Activated T-helper 17 cell treated with anti-CD3 and anti-CD28 coated beads, Interleukin-2, amount 50 U/mL, for 72 hours (primary cell): ENCODE measurements at regions not wholly inside any gene's neighbourhood (a gene's known extent, or its start where the extent isn't known, plus 50 kb on each side); places are given as distances from the start of the nearest gene placed in this dataset.

ENCODE experiments used
- ATAC-seq: fragments of 150-1000 bp; cut with Tn5 transposase; replicated peaks from 2 replicates; pipeline ENCODE4 v1.10.0; 2021; ENCODE audit warnings: mild to moderate bottlenecking, moderate library complexity
- H3K27ac Mint-ChIP-seq: one replicate; pipeline ENCODE4 v1.8.0; 2022; ENCODE audit warnings: mixed read lengths
- H3K27me3 Mint-ChIP-seq: one replicate; pipeline ENCODE4 v1.8.0; 2022; ENCODE audit warnings: mixed read lengths
- H3K36me3 Mint-ChIP-seq: one replicate; pipeline ENCODE4 v1.8.0; 2022; ENCODE audit warnings: low read depth, mild to moderate bottlenecking, mixed read lengths
- H3K4me1 Mint-ChIP-seq: one replicate; pipeline ENCODE4 v1.8.0; 2022; ENCODE audit warnings: mixed read lengths
- H3K4me3 Mint-ChIP-seq: one replicate; pipeline ENCODE4 v1.8.0; 2022; ENCODE audit warnings: mild to moderate bottlenecking, mixed read lengths
- H3K9me3 Mint-ChIP-seq: one replicate; pipeline ENCODE4 v1.8.0; 2022; ENCODE audit warnings: mixed read lengths

DNA sequence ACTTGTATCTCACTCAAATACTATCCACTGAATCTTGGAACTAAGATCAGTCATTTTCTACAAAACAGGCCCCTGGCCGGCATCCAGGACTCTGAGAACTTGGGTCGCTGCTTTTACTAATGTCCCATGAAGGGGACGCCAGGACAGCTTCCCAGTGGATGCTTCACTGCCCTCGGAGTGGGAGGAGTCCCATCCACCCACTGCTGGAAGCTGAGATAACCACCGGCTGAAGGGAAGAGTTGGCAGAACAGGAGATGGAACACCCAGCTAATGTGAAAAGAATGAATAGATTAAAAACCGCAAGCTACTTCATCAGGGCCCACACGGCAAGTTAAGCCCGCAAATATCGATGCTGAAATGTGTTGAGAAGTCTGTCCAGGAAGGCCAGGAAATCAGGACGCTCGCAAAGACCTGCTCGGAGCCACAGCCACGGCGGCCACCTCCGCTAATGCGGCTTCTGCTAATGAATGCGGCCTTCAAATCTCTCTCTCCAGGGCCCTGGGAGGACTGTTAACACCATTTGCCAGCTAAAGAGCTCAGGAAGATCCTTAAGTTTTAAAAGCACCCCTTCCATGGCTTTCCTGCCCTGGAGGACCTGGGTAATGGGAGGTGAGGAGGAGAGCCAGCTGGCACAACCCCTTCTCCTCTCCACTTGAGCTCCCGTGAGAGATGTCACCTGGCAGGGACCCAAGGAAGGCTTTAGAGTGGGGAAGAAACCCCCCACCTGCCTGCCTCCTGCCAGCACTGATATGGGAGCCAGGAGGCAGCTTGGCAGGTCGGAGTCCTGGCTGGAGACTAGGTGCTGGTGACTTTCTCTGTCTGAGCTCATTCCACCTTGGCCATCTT lies 226.6 kb upstream of the RPL38 start:
- H3K27me3 Mint-ChIP-seq: peaks cover 24% of the 10 kb centered on the region
- no peaks in the 10 kb centered on the region for H3K4me1 Mint-ChIP-seq
- H3K27ac Mint-ChIP-seq: no peak overlapping the region
- H3K4me3 Mint-ChIP-seq: no peak overlapping the region
- ATAC-seq: no peak
- no peaks in the 10 kb centered on the region for H3K36me3 Mint-ChIP-seq
- H3K9me3 Mint-ChIP-seq: no peaks in the 10 kb centered on the region

DNA sequence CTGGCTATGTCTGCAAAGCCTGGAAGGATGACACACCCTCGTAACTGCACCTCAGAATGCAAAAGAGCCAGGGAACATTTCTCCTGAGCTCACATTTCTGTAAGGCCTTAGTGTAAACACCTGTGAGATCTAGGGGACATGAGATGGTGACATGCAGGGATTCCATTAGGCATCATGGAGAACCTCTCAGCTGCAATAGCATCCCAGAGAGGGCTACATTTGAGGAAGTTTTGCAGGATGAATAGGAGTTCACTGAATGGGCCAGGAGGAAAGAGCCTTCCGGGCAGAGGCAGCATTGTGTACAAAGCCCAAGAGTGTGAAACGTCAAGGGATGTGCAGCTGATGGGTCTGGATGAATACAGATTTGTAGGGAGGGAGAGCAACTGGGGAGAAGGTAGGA lies 223.0 kb upstream of the RPL38 start:
- no peak overlapping the region for H3K27ac Mint-ChIP-seq
- H3K4me1 Mint-ChIP-seq: peaks cover 12% of the 10 kb centered on the region
- no peaks in the 10 kb centered on the region for H3K36me3 Mint-ChIP-seq
- H3K9me3 Mint-ChIP-seq: no peaks in the 10 kb centered on the region
- peaks cover 25% of the 10 kb centered on the region for H3K27me3 Mint-ChIP-seq
- ATAC-seq: no peak
- H3K4me3 Mint-ChIP-seq: no peak overlapping the region

DNA sequence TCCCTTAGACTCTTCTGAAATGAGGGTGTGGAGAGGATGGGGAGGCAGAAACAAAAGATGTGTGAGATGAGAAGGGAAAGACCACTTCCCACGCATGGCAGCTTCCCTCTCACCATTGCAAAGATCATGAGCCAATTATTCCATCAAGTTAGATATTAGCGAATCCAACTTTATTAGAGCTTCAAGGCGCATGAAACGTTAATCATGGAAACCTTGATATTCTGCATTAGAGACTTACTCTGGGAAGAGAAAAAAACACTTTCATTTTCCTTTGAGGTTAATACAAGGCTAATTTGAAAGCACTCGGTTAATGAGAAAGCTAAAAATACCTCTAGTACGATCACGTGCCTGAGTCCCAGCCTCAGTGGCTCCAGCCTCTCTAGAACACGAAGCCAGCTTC lies 220.6 kb upstream of the RPL38 start:
- ATAC-seq: no peak
- Mint-ChIP-seq H3K4me1 (peaks cover 12% of the 10 kb centered on the region), H3K9me3 (no peaks in the 10 kb centered on the region), H3K27ac (no peak overlapping the region), H3K27me3 (peaks cover 15% of the 10 kb centered on the region), H3K4me3 (no peak overlapping the region), H3K36me3 (no peaks in the 10 kb centered on the region)

DNA sequence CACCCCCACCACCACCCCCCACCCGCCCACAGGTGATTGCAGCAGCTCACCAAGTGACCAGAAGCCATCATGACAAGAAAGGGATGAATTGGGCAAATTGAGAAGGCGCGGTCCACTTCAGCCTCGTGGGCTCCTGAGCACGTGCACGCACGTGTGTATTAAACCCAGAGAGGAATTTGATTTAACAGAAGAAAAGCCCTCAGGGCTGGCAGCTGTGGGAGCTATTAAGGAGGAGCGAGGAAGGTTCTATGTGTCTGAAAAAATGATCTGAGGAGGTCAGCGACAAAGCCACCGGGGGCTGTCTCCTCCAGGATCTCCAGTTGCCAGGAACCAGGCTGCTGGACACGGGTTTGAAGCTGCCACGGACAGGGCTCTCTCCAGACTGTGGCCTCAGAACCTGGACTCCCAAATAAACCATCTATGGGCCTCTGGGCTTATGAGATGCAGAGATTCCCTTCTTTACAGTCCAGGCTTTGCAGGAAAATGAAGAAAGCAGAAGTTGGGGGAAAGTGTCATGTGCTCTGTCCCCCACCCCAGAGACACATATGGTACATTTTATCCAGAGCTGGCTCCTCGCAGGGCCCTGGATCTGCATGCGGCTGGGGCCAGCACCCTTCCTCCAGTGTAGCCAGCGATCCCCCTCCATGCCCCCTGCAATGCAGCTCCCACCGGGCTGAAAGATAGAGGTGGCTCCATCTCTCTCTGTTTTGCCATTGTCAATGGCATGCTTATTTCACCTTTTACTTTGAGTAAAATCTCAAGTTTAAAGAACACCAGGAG lies 219.7 kb upstream of the RPL38 start:
- peaks cover 15% of the 10 kb centered on the region for H3K27me3 Mint-ChIP-seq
- ATAC-seq: no peak

DNA sequence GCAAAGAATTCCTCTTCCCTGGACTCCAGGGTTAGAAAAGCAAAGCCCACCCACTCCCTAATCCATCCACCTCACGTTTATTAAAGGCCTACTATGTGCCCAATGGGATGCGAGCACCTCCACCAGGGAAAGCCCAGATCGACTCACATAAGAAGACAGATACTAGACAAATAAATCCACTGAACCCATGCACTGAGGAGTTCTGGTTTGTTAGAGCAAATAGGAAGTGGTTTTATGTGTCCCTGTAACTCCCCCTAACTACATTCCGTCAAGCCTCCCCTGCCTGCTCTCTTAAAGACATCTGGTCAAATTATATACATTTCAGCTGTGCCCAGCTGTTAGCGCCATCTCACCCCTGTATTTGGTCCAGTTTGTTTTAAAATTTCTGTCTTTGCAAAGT lies 218.5 kb upstream of the RPL38 start:
- H3K4me1 Mint-ChIP-seq: peaks cover 12% of the 10 kb centered on the region
- no peak overlapping the region for H3K27ac Mint-ChIP-seq
- no peak for ATAC-seq
- H3K9me3 Mint-ChIP-seq: no peaks in the 10 kb centered on the region
- no peak overlapping the region for H3K4me3 Mint-ChIP-seq
- H3K27me3 Mint-ChIP-seq: peaks cover 11% of the 10 kb centered on the region
- no peaks in the 10 kb centered on the region for H3K36me3 Mint-ChIP-seq

More for the DNA sequence above, 219.7 kb upstream of the RPL38 start:
- Mint-ChIP-seq H3K4me1 (peaks cover 12% of the 10 kb centered on the region), H3K36me3 (no peaks in the 10 kb centered on the region), H3K9me3 (no peaks in the 10 kb centered on the region), H3K27ac (no peak overlapping the region), H3K4me3 (no peak overlapping the region)

DNA sequence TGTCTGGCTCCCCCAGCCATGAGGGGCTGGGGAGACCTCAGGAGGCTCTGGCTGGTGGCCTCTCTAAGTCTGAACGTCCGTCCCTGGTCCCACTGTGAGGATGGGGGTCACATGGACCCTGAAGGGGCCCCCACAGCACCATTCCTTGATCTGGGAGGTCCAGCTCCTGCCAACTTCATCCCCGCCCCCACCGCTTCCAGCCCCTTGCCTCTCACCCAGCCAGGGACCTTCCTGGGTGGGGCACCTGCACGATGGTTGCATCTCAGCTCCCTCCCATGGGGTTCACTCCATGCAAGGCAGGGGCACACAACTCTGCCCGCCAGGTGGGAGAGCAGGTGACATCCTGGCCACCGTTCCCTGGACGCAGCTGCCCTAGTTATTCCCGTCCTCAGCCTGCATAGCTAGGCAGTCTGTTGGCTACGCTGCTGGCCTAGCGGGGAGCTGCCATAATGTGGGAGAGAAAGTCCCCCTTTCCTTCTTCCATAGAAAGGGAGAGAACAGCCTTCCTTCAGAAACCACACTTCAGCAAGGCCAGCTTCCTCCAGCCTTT lies 217.9 kb upstream of the RPL38 start:
- Mint-ChIP-seq H3K9me3 (no peaks in the 10 kb centered on the region), H3K36me3 (no peaks in the 10 kb centered on the region), H3K4me3 (no peak overlapping the region), H3K27me3 (peaks cover 9% of the 10 kb centered on the region), H3K4me1 (peaks cover 12% of the 10 kb centered on the region), H3K27ac (no peak overlapping the region)
- no peak for ATAC-seq

DNA sequence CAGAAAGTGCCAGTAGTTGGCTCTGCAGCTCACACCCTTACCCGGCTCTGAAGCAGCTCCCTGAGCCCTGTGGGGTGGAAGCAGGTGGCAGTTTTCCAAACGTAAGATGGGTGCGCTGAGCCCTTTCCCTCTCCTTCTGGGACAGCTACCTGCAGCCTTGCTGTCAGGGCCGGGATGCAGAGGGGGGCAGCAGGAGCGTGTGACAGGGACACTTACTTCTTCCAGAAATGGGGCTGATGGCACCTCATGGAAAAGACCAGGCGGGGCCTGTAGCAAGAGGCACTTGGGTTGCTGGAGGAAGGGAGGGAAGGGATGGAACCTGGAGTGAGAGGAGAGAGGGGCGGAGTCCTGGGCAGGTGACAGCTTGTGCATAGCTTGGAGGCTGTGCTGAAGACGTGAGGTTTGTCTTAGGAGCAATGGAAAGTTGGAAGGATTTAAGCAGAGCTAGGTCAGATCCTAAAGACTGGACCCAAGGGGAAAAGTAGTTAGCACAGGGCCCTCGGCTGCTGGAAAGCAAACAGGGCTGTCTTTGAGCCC lies 216.8 kb upstream of the RPL38 start:
- H3K4me1 Mint-ChIP-seq: peaks cover 12% of the 10 kb centered on the region
- ATAC-seq: no peak

DNA sequence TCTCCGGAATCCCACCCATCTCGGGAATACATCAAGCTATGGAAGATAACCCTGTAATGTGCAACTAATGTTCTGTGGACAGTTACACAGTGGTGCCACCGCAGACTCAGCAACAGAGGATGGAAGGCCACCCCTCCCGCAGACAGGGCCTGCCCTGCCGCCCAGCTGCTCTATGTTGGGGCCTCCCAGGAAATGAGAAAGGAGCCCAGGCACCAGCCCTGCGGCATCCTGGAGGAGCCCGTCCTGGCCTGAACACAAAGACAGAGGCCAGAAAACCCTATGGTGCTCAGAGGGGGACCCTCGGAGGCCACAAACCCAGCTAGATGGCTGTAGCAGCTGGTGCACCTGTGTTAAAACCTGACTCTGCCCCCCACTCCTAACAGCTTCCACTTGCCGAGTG lies 216.1 kb upstream of the RPL38 start:
- Mint-ChIP-seq H3K4me3 (no peak overlapping the region), H3K9me3 (no peaks in the 10 kb centered on the region), H3K36me3 (no peaks in the 10 kb centered on the region), H3K27ac (no peak overlapping the region), H3K27me3 (peaks cover 7% of the 10 kb centered on the region), H3K4me1 (peaks cover 12% of the 10 kb centered on the region)
- no peak for ATAC-seq

More for the DNA sequence above, 216.8 kb upstream of the RPL38 start:
- H3K27me3 Mint-ChIP-seq: peaks cover 7% of the 10 kb centered on the region
- no peak overlapping the region for H3K4me3 Mint-ChIP-seq
- no peaks in the 10 kb centered on the region for H3K9me3 Mint-ChIP-seq
- no peaks in the 10 kb centered on the region for H3K36me3 Mint-ChIP-seq
- no peak overlapping the region for H3K27ac Mint-ChIP-seq

DNA sequence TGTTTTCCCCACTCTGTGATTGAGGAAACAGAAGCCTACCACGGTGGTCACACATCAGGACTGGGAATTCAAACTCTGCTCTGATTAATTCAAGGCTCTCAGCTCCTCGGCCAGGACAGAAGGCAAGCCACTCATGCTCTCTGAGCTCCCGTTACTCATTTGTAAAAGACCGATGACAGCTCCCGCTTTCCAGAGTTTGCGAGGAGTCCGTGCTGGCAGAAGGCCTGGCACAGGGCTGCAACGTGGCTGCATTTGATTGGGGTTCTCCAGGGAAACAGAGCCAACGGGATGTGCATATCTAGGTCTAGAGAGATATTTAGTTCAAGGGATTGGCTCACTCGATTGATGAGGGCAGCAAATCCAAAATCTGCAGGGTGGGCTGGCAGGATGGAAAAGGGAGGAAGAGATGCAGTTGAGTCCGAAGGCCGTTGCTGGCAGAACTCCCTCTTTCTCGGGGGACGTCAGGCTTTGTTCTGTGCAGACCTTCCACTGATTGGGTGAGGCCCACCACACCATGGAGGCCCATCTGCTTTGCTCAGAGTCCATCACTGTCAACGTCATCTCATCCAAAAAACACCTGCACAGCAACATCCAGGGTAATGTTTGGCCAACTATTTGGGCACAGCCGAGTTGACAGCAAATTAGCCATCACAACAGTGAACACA lies 215.5 kb upstream of the RPL38 start:
- Mint-ChIP-seq H3K4me3 (no peak overlapping the region), H3K27me3 (peaks cover 2% of the 10 kb centered on the region), H3K36me3 (no peaks in the 10 kb centered on the region), H3K27ac (no peak overlapping the region), H3K4me1 (peaks cover 8% of the 10 kb centered on the region), H3K9me3 (no peaks in the 10 kb centered on the region)
- ATAC-seq: no peak

DNA sequence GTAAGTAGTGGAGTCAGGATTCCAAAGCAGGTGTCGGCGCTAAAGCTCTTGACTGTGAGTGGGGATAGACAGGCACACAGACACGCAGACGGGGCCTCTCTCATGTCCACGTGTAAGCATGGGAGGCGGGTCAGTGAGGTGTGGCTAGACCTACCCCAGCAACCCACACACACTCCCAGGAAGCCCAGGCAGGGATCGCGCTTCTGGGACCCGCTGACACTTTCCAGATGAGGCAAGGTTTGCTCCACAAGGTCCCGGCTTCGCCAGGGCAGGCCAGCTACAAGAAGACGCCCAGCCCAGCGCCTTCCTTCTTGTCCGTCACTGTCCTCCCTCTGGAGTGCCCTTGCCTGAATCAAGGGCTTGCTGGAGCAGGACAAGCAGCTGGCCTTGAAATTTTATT lies 213.8 kb upstream of the RPL38 start:
- no peak overlapping the region for H3K27ac Mint-ChIP-seq
- no peak overlapping the region for H3K4me3 Mint-ChIP-seq
- peaks cover 3% of the 10 kb centered on the region for H3K27me3 Mint-ChIP-seq

DNA sequence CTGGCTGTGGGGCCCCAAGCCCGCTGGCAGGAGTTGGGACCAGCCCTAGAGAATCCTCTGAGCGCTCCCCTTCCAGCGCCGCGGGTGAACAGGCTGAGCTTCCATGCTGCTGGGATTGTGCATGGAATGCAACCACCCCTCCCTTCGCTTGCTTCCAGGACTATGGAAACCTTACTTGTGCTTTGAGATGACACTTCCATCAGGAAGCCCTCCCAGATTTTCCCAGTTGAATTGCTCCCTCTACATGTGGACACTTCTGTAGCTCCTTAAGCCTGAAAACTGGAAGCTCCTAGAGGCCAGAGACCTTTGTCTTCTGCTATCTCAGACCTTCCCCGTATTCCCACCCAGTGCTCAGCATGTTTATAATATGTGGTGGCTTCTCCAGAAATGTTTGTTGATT lies 213.2 kb upstream of the RPL38 start:
- no peak overlapping the region for H3K4me3 Mint-ChIP-seq

More for the DNA sequence above, 213.8 kb upstream of the RPL38 start:
- ATAC-seq: no peak
- H3K4me1 Mint-ChIP-seq: peaks cover 5% of the 10 kb centered on the region
- H3K9me3 Mint-ChIP-seq: no peaks in the 10 kb centered on the region
- H3K36me3 Mint-ChIP-seq: no peaks in the 10 kb centered on the region

DNA sequence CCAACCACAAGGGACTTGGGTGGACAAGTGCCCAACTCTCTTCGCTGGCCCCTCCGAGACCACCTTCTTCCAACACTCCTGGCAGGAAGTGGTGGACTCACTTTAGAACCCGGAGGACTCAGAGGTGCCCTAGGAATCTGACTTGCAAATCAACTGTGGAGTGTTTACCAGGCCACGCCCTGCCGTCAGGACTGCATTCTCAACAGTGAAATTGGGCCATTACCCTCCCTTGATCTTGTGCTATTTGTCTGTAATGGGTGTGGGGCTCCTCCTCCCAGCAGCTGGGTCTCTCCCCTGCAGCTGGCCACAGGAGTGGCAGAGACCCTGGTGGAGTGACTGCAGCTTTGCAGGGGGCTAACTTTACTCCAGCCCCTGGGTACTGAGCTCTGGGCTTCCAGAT lies 212.2 kb upstream of the RPL38 start:
- Mint-ChIP-seq H3K4me3 (no peak overlapping the region), H3K9me3 (no peaks in the 10 kb centered on the region), H3K27ac (no peak overlapping the region), H3K4me1 (no peaks in the 10 kb centered on the region), H3K27me3 (peaks cover 3% of the 10 kb centered on the region), H3K36me3 (no peaks in the 10 kb centered on the region)
- ATAC-seq: no peak

More for the DNA sequence above, 213.2 kb upstream of the RPL38 start:
- no peak overlapping the region for H3K27ac Mint-ChIP-seq
- no peaks in the 10 kb centered on the region for H3K9me3 Mint-ChIP-seq
- H3K4me1 Mint-ChIP-seq: no peaks in the 10 kb centered on the region
- no peaks in the 10 kb centered on the region for H3K36me3 Mint-ChIP-seq
- no peak for ATAC-seq
- H3K27me3 Mint-ChIP-seq: peaks cover 3% of the 10 kb centered on the region

DNA sequence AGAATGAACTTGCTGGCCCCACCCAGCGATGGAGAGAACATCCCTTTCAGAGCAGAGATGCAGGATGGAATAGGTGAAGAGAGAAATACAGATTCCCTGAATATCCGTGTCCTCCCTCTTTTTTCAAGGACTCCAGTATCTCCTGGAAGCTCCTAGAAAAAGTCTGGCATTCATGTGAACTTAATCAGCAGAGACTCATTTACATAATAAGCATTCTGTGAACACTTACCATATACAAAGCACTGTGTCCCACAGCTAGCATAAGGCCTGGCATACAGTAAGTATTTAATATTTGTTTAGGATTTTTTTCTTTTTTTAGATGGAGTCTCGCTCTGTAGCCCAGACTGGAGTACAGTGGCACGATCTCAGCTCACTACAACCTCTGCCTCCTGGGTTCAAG lies 208.5 kb upstream of the RPL38 start:
- peaks cover 12% of the 10 kb centered on the region for H3K27me3 Mint-ChIP-seq
- H3K27ac Mint-ChIP-seq: no peak overlapping the region
- no peak for ATAC-seq
- no peak overlapping the region for H3K4me3 Mint-ChIP-seq
- no peaks in the 10 kb centered on the region for H3K4me1 Mint-ChIP-seq
- no peaks in the 10 kb centered on the region for H3K9me3 Mint-ChIP-seq
- no peaks in the 10 kb centered on the region for H3K36me3 Mint-ChIP-seq

DNA sequence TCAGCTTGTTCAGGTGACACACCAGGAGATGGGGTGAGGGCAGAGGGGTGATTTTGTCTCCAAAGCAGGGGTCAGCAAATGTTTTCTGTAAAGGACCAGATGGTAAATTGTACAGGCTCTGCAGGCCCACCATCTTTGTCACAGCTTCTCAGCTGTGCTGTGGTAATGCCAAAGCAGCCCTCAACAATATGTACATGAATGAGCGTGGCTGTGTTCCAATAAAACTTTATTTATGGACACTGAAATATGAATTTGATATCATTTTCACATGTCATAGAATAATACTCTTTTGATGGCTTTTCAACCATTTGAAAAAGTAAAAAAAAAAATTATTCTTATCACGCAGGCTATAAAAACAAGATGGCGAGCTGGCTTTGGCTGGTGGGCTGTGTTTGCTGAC lies 206.4 kb upstream of the RPL38 start:
- Mint-ChIP-seq H3K27me3 (peaks cover 12% of the 10 kb centered on the region), H3K27ac (no peak overlapping the region)
- no peak for ATAC-seq

More for the DNA sequence above, 206.4 kb upstream of the RPL38 start:
- Mint-ChIP-seq H3K36me3 (no peaks in the 10 kb centered on the region), H3K4me1 (no peaks in the 10 kb centered on the region), H3K9me3 (no peaks in the 10 kb centered on the region), H3K4me3 (no peak overlapping the region)
